HCT116 (cell line): ENCODE measurements at regions not wholly inside any gene's neighbourhood (a gene's known extent, or its start where the extent isn't known, plus 50 kb on each side); places are given as distances from the start of the nearest gene placed in this dataset.

Source experiments
- ATAC-seq: fragments of 200-7000 bp; cut with Tn5 transposase; 2 replicates; pipeline ENCODE4 v1.9.1; 2020; ENCODE audit warnings: mild to moderate bottlenecking, moderate library complexity
- BruUV-seq: library from RNA; stranded (reverse); fragments of 400-500 nt; replicated peaks from 2 replicates; lab custom pipeline; 2021; lab: Mats Ljungman, UMichigan
- CTCF ChIA-PET: fragments of 300-600 bp; sonication (Branson Sonifier 250); formaldehyde crosslinking; loops from one replicate; lab custom pipeline; 2021; ENCODE audit warnings: antibody characterized with exemption; lab: Charles Lee
- POLR2A ChIA-PET: fragments of 300-600, 350-600 bp; sonication (Branson Sonifier 250); formaldehyde crosslinking; loops from one replicate; lab custom pipeline; 2021; ENCODE audit warnings: antibody characterized with exemption; lab: Charles Lee
- RAD21 ChIA-PET, 2 experiments: fragments of 300-600 bp; sonication (Branson Sonifier 250); formaldehyde crosslinking; loops; one replicate each; lab custom pipeline; 2023; ENCODE audit warnings: low total read pairs in 2 of 2; ENCODE audit not compliant: uncharacterized antibody in 2 of 2, unreplicated experiment in 2 of 2, low non-redundant PET in 1 of 2; lab: Charles Lee
- DNase-seq: peaks from one replicate; pipeline ENCODE4 v3.0.0-alpha.2; 2010; ENCODE audit warnings: low read depth, low spot score
- H2AFZ ChIP-seq: fragments of 200-600 bp; shearing (Covaris generic), sonication (generic); 2 replicates; pipeline ENCODE4 v1.6.1; 2017; ENCODE audit warnings: low read depth, mixed run types, mixed read lengths, antibody characterized with exemption, low read length; ENCODE audit not compliant: poor library complexity, severe bottlenecking
- H3K27ac ChIP-seq: 2 replicates; pipeline ENCODE4 v1.5.1; 2012; ENCODE audit warnings: low read depth, low read length
- H3K27me3 ChIP-seq: fragments of 200-600 bp; sonication (generic); 2 replicates; pipeline ENCODE4 v1.6.1; 2016; ENCODE audit warnings: mixed run types, low read length, mixed read lengths; ENCODE audit not compliant: insufficient read depth
- H3K36me3 ChIP-seq, 2 experiments: fragments of 200-500 bp in 1 of 2; fragments of 200-600 bp in 1 of 2; sonication (Bioruptor generic) in 1 of 2; sonication (generic) in 1 of 2; 2 replicates each; pipeline versions ENCODE4 v1.5.1 to v1.6.1; 2014 to 2016; ENCODE audit warnings: low read length in 2 of 2, inconsistent platforms in 1 of 2, mixed read lengths in 1 of 2, mixed run types in 1 of 2; ENCODE audit not compliant: insufficient read depth in 2 of 2, control insufficient read depth in 1 of 2
- H3K4me1 ChIP-seq, 2 experiments: fragments of 200-600 bp in 1 of 2; sonication (generic) in 1 of 2; 2 replicates each; pipeline versions ENCODE4 v1.5.1 to v1.6.1; 2012 to 2017; ENCODE audit warnings: low read length in 2 of 2, inconsistent platforms in 1 of 2, mild to moderate bottlenecking in 1 of 2, mixed read lengths in 1 of 2, mixed run types in 1 of 2, moderate library complexity in 1 of 2; ENCODE audit not compliant: insufficient read depth in 2 of 2, control insufficient read depth in 1 of 2
- H3K4me2 ChIP-seq: fragments of 200-600 bp; sonication (generic); 2 replicates; pipeline ENCODE4 v1.6.1; 2017; ENCODE audit warnings: mixed run types, low read length, mixed read lengths
- H3K4me3 ChIP-seq, 2 experiments: fragments of 200-600 bp in 1 of 2; sonication (generic) in 1 of 2; replicated peaks in 1 of 2; 2 replicates each; pipeline ENCODE4 v1.5.1; 2011 to 2016; ENCODE audit warnings: low read length in 2 of 2, control low read depth in 1 of 2, low read depth in 1 of 2, mild to moderate bottlenecking in 1 of 2, mixed read lengths in 1 of 2, mixed run types in 1 of 2
- H3K79me2 ChIP-seq: fragments of 200-600 bp; sonication (generic); 2 replicates; pipeline ENCODE4 v1.6.1; 2017; ENCODE audit warnings: mild to moderate bottlenecking, mixed run types, low read length, moderate library complexity, mixed read lengths; ENCODE audit not compliant: insufficient read depth
- H3K9ac ChIP-seq: fragments of 200-600 bp; sonication (generic); 2 replicates; pipeline ENCODE4 v1.6.1; 2016; ENCODE audit warnings: low read length, mixed read lengths
- H3K9me2 ChIP-seq: fragments of 200-600 bp; sonication (generic), shearing (Covaris generic); 2 replicates; pipeline ENCODE4 v1.6.1; 2017; ENCODE audit warnings: mixed run types, mild to moderate bottlenecking, moderate library complexity; ENCODE audit not compliant: insufficient read depth
- H3K9me3 ChIP-seq, 2 experiments: fragments of 200-500 bp in 1 of 2; fragments of 200-600 bp in 1 of 2; sonication (Bioruptor generic) in 1 of 2; sonication (generic) in 1 of 2; 2 replicates each; pipeline ENCODE4 v1.6.1; 2014 to 2017; ENCODE audit warnings: low read length in 2 of 2, mixed read lengths in 2 of 2, inconsistent platforms in 1 of 2, low read depth in 1 of 2, mild to moderate bottlenecking in 1 of 2, mixed run types in 1 of 2, moderate library complexity in 1 of 2; ENCODE audit not compliant: control insufficient read depth in 1 of 2, insufficient read depth in 1 of 2
- H4K20me1 ChIP-seq: fragments of 200-600 bp; sonication (generic), shearing (Covaris generic); 2 replicates; pipeline ENCODE4 v1.6.1; 2017; ENCODE audit warnings: mixed run types, mild to moderate bottlenecking, moderate library complexity; ENCODE audit not compliant: insufficient read depth
- ATF3 ChIP-seq: IDR thresholded peaks from 2 replicates; pipeline ENCODE4 v1.6.1; 2012
- CBX3 ChIP-seq: IDR thresholded peaks from 2 replicates; pipeline ENCODE4 v1.6.1; 2012; ENCODE audit warnings: low read depth
- CTCF ChIP-seq, 3 experiments: fragments of 200-600 bp in 1 of 3; sonication (generic) in 1 of 3; IDR thresholded peaks in 2 of 3; conservative IDR thresholded peaks in 1 of 3; 2 replicates each; pipeline ENCODE4 v1.5.1; 2012 to 2017; ENCODE audit warnings: low read depth in 2 of 3, low read length in 2 of 3, antibody characterized with exemption in 1 of 3, borderline replicate concordance in 1 of 3, control low read depth in 1 of 3, mild to moderate bottlenecking in 1 of 3, mixed read lengths in 1 of 3, mixed run types in 1 of 3, moderate library complexity in 1 of 3; ENCODE audit not compliant: insufficient read depth in 1 of 3
- EGR1 ChIP-seq: IDR thresholded peaks from 2 replicates; pipeline ENCODE4 v1.6.1; 2012; ENCODE audit warnings: low read depth
- EZH2 ChIP-seq: fragments of 200-600 bp; sonication (generic); IDR thresholded peaks from 2 replicates; pipeline ENCODE4 v1.6.1; 2017; ENCODE audit warnings: antibody characterized with exemption, mixed run types
- JUND ChIP-seq: IDR thresholded peaks from 2 replicates; pipeline ENCODE4 v1.6.1; 2012
- MAX ChIP-seq: IDR thresholded peaks from 2 replicates; pipeline ENCODE4 v1.6.1; 2012
- POLR2AphosphoS5 ChIP-seq: IDR thresholded peaks from 2 replicates; pipeline ENCODE4 v1.6.1; 2011; ENCODE audit warnings: mild to moderate bottlenecking, low read depth, low read length, moderate library complexity
- RAD21 ChIP-seq: IDR thresholded peaks from 2 replicates; pipeline ENCODE4 v1.6.1; 2012; ENCODE audit warnings: low read depth, mild to moderate bottlenecking
- REST ChIP-seq: IDR thresholded peaks from 2 replicates; pipeline ENCODE4 v1.6.1; 2012; ENCODE audit warnings: low read depth
- SIN3A ChIP-seq: IDR thresholded peaks from 2 replicates; pipeline ENCODE4 v1.6.1; 2012; ENCODE audit warnings: low read depth
- TCF7L2 ChIP-seq: IDR thresholded peaks from 2 replicates; pipeline ENCODE4 v1.7.0; 2011; ENCODE audit warnings: borderline replicate concordance, inconsistent platforms; ENCODE audit not compliant: insufficient read depth, insufficient read length; ENCODE audit errors: extremely low read depth
- YY1 ChIP-seq: IDR thresholded peaks from 2 replicates; pipeline ENCODE4 v1.6.1; 2011; ENCODE audit warnings: low read length, low read depth, moderate library complexity, mild to moderate bottlenecking; ENCODE audit not compliant: insufficient replicate concordance; ENCODE audit errors: extremely low read depth
- ZBTB33 ChIP-seq: IDR thresholded peaks from 2 replicates; pipeline ENCODE4 v1.6.1; 2011; ENCODE audit warnings: mild to moderate bottlenecking, low read length, moderate library complexity; ENCODE audit not compliant: insufficient replicate concordance; ENCODE audit errors: extremely low read depth
- ZFX ChIP-seq: fragments of 450-650 bp; IDR thresholded peaks from 2 replicates; pipeline ENCODE4 v1.6.1; 2017
- intact Hi-C: fragments of 100-400 bp; cut with micrococcal nuclease; formaldehyde crosslinking; loops from 2 replicates; pipeline ENCODE4 v1.10.0; 2022

GRCh38 chr2:75321599-75321922, 122.2 kb upstream of the TACR1 start (continued):
- TF ChIP-seq EZH2 (no peak), CTCF (IDR thresholded peaks at IDR 0.05 in 2 of 3, conservative IDR thresholded peaks at IDR 0.05 in 1 of 3; ENCODE audit: borderline replicate concordance in 1 of 3, insufficient read depth in 1 of 3, low read depth in 2 of 3, low read length in 2 of 3) (no peak), MAX (no peak), EGR1 (no peak)

- ChIA-PET POLR2A (no interaction called here), CTCF (no interaction called here), RAD21 (no interaction called here)
- no peaks in the 10 kb centered on the region for H3K9me2 ChIP-seq
- intact Hi-C loops, result no loop called here
- no peak for DNase-seq
- H3K79me2 ChIP-seq, result no peaks in the 10 kb centered on the region
- H2AFZ ChIP-seq, result no peak overlapping the region
- H3K27me3 ChIP-seq, result peaks cover 5% of the 10 kb centered on the region
- H3K9me3 ChIP-seq, result no peaks in the 10 kb centered on the region
- no peaks in the 10 kb centered on the region for H3K4me1 ChIP-seq
- no peak overlapping the region for H3K27ac ChIP-seq
- no TSS peak for BruUV-seq
- no peak for ATAC-seq
- H4K20me1 ChIP-seq, result no peaks in the 10 kb centered on the region
- no peaks in the 10 kb centered on the region for H3K36me3 ChIP-seq
- no peak overlapping the region for H3K4me3 ChIP-seq
- H3K4me2 ChIP-seq, result no peak overlapping the region
- H3K9ac ChIP-seq, result no peak overlapping the region
- no peak for TF ChIP-seq ATF3
- TF ChIP-seq SIN3A, result no peak
- no peak for TF ChIP-seq YY1
- TF ChIP-seq JUND, result no peak
- no peak for TF ChIP-seq ZBTB33
- no peak for TF ChIP-seq POLR2AphosphoS5
- no peak for TF ChIP-seq CBX3
- TF ChIP-seq ZFX, result no peak
- TF ChIP-seq REST, result no peak
- no peak for TF ChIP-seq RAD21
- TF ChIP-seq TCF7L2, result no peak
These were observed 121.7 kb upstream of the TACR1 start for GRCh38 chr2:75320898-75321598.
